ENCODE measurements at regions not wholly inside any gene's neighbourhood (a gene's known extent, or its start where the extent isn't known, plus 50 kb on each side); places are given as distances from the start of the nearest gene placed in this dataset.

DNA sequence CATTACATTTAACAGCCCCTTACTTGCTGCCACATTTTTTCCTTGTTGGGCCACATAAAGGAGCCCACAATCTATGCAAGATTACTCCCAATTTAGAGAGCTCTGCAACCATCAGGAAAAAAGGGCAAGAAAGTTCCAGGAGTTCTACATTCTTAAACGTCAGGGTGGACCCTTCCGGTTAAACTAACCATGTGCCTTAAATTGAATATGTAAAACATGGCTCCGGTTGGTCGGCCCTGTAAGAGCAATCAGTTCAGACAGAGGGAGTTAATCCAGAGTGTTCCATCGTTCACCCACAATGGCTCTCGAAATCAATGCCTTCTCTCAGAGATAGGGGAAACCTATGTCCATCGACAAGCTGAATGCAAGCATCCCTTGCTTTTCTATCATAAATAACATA is 253.7 kb upstream of the PFKP start:
- H3K27ac ChIP-seq: no peak overlapping the region
- intact Hi-C loops (cut with DNase I; ENCODE audit: low total_unique reads): no loop called here
- H3K36me3 ChIP-seq: no peaks in the 10 kb centered on the region
- DNase-seq: no peak
- TF ChIP-seq, protein P1, sequence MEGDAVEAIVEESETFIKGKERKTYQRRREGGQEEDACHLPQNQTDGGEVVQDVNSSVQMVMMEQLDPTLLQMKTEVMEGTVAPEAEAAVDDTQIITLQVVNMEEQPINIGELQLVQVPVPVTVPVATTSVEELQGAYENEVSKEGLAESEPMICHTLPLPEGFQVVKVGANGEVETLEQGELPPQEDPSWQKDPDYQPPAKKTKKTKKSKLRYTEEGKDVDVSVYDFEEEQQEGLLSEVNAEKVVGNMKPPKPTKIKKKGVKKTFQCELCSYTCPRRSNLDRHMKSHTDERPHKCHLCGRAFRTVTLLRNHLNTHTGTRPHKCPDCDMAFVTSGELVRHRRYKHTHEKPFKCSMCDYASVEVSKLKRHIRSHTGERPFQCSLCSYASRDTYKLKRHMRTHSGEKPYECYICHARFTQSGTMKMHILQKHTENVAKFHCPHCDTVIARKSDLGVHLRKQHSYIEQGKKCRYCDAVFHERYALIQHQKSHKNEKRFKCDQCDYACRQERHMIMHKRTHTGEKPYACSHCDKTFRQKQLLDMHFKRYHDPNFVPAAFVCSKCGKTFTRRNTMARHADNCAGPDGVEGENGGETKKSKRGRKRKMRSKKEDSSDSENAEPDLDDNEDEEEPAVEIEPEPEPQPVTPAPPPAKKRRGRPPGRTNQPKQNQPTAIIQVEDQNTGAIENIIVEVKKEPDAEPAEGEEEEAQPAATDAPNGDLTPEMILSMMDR (IDR thresholded peaks at IDR 0.05): no peak
- no peak overlapping the region for H3K4me3 ChIP-seq
- no peaks in the 10 kb centered on the region for H3K9me3 ChIP-seq
- no peaks in the 10 kb centered on the region for H3K4me1 ChIP-seq
- H3K27me3 ChIP-seq: no peaks in the 10 kb centered on the region

DNA sequence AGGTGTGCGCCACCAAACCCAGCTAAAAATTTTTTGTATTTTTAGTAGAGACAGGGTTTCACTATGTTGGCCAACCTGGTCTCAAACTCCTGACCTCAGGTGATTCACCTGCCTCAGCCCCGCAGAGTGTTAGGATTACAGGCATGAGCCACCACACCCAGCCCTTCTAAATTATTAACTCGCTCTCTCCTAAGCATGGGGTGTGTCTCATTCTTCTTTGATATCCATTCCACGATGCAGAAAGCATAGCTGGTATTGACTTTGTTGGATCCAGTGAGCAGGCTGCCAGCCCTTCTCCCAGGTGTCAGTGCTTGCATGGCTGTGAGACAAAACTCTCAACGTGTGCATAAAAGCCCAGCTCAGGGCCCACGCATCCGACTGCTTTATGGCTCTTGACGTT is 254.1 kb upstream of the PFKP start:
- DNase-seq: no peak
- TF ChIP-seq, protein P1 (IDR thresholded peaks at IDR 0.05): no peak
- no peaks in the 10 kb centered on the region for H3K9me3 ChIP-seq
- H3K4me3 ChIP-seq: no peak overlapping the region
- no peaks in the 10 kb centered on the region for H3K27me3 ChIP-seq
- no peak overlapping the region for H3K27ac ChIP-seq
- intact Hi-C loops (cut with DNase I; ENCODE audit: low total_unique reads): no loop called here
- no peaks in the 10 kb centered on the region for H3K36me3 ChIP-seq
- H3K4me1 ChIP-seq: no peaks in the 10 kb centered on the region

- no peak for DNase-seq
- intact Hi-C loops (cut with DNase I; ENCODE audit: low total_unique reads): no loop called here
- Histone ChIP-seq H3K9me3 (no peaks in the 10 kb centered on the region), H3K36me3 (no peaks in the 10 kb centered on the region), H3K27me3 (no peaks in the 10 kb centered on the region), H3K4me3 (no peak overlapping the region), H3K4me1 (no peaks in the 10 kb centered on the region), H3K27ac (no peak overlapping the region)
- TF ChIP-seq, protein P1 (IDR thresholded peaks at IDR 0.05): no peak
Observed at GRCh38 chr10:2812631-2813030, 254.7 kb upstream of the PFKP start.

GRCh38 chr10:2800178-2800577 is 267.2 kb upstream of the PFKP start:
- Histone ChIP-seq H3K9me3 (no peaks in the 10 kb centered on the region), H3K27me3 (no peaks in the 10 kb centered on the region), H3K27ac (no peak overlapping the region), H3K36me3 (no peaks in the 10 kb centered on the region), H3K4me3 (no peak overlapping the region), H3K4me1 (no peaks in the 10 kb centered on the region)
- intact Hi-C loops (cut with DNase I; ENCODE audit: low total_unique reads): no loop called here
- TF ChIP-seq, protein P1 (IDR thresholded peaks at IDR 0.05): no peak
- no peak for DNase-seq

GRCh38 chr10:2798336-2799022 is 268.9 kb upstream of the PFKP start:
- TF ChIP-seq, protein P1 (IDR thresholded peaks at IDR 0.05): no peak
- intact Hi-C loops (cut with DNase I; ENCODE audit: low total_unique reads): no loop called here

More at GRCh38 chr10:2798336-2799022, 268.9 kb upstream of the PFKP start:
- H3K27me3 ChIP-seq: no peaks in the 10 kb centered on the region
- H3K4me3 ChIP-seq: no peak overlapping the region
- H3K36me3 ChIP-seq: no peaks in the 10 kb centered on the region
- H3K9me3 ChIP-seq: peaks cover 0 to 5% (median 0%) of the 10 kb centered on the region in 3 donors
- no peak overlapping the region for H3K27ac ChIP-seq
- DNase-seq: no peak
- H3K4me1 ChIP-seq: no peaks in the 10 kb centered on the region

All from tibial artery (tissue), 4 donors.